ENCODE measurements at regions not wholly inside any gene's neighbourhood (a gene's known extent, or its start where the extent isn't known, plus 50 kb on each side); places are given as distances from the start of the nearest gene placed in this dataset.
"Not testable (repeated sequence)": the region's sequence is repeated elsewhere in the genome, so short reads cannot be mapped to it uniquely, and the experiment has no call there.

GRCh38 chr15:45810201-45810600 is 175.4 kb downstream of the SQOR start:
- Mint-ChIP-seq H3K27ac (no peak overlapping the region), H3K4me1 (no peaks in the 10 kb centered on the region), H3K27me3 (peaks cover 2 to 3% of the 10 kb centered on the region in 2 donors), H3K9me3 (peaks cover 0 to 6% (median 3%) of the 10 kb centered on the region in 8 donors), H3K36me3 (no peaks in the 10 kb centered on the region), H3K4me3 (no peak overlapping the region)
- H3K27ac ChIP-seq (ENCODE audit: low read depth, low read length) = no peak overlapping the region
- no peaks in the 10 kb centered on the region for H3K27me3 ChIP-seq (ENCODE audit: insufficient read depth, low read length)
- no peaks in the 10 kb centered on the region for H3K9me3 ChIP-seq (ENCODE audit: control insufficient read depth in 1 of 2, low read length in 2 of 2)
- ChIA-PET CTCF (ENCODE audit: partially characterized antibody) (no interaction called here), POLR2A (ENCODE audit: partially characterized antibody) (no interaction called here)
- no peak overlapping the region for H3K4me3 ChIP-seq (ENCODE audit: low read length in 2 of 2)
- H3K4me1 ChIP-seq (ENCODE audit: insufficient read depth, low read length) = no peaks in the 10 kb centered on the region
- H3K36me3 ChIP-seq (ENCODE audit: insufficient read depth, low read length) = no peaks in the 10 kb centered on the region
- no peak for DNase-seq
- intact Hi-C loops (cut with micrococcal nuclease) = no loop called here

- intact Hi-C loops (cut with micrococcal nuclease) = no loop called here
- CTCF ChIA-PET (ENCODE audit: partially characterized antibody) = no interaction called here
- H3K9me3 ChIP-seq (ENCODE audit: control insufficient read depth in 1 of 2, low read length in 2 of 2) = no peaks in the 10 kb centered on the region
- no peak overlapping the region for H3K4me3 ChIP-seq (ENCODE audit: low read length in 2 of 2)
- no peaks in the 10 kb centered on the region for H3K36me3 ChIP-seq (ENCODE audit: insufficient read depth, low read length)
- no peaks in the 10 kb centered on the region for H3K36me3 Mint-ChIP-seq
- no peak overlapping the region for H3K4me3 Mint-ChIP-seq
- no peaks in the 10 kb centered on the region for H3K4me1 Mint-ChIP-seq
- peaks cover 2 to 3% of the 10 kb centered on the region in 2 donors for H3K27me3 Mint-ChIP-seq
- no peaks in the 10 kb centered on the region for H3K4me1 ChIP-seq (ENCODE audit: insufficient read depth, low read length)
- no peaks in the 10 kb centered on the region for H3K27me3 ChIP-seq (ENCODE audit: insufficient read depth, low read length)
- no peak overlapping the region for H3K27ac Mint-ChIP-seq
- no peak overlapping the region for H3K27ac ChIP-seq (ENCODE audit: low read depth, low read length)
- POLR2A ChIA-PET (ENCODE audit: partially characterized antibody) = no interaction called here
- DNase-seq = no peak
- H3K9me3 Mint-ChIP-seq = peaks cover 0 to 17% (median 7%) of the 10 kb centered on the region in 8 donors
Measured at GRCh38 chr15:45812200-45812599, 177.4 kb downstream of the SQOR start.

DNA sequence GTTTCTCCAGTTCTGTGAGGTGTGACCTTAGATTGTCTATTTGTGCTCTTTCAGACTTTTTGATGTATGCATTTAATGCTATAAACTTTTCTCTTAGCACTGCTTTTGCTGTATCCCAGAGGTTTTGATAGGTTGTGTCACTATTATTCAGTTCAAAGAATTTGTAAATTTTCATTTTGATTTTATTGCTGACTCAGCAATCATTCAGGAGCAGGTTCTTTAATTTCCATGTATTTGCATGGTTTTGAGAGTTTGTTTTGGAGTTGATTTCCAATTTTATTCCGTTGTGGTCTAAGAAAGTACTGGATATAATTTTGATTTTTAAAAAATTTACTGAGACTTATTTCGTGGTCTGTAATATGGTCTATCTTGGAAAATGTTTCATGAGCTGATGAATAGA is 182.7 kb downstream of the SQOR start:
- H3K36me3 ChIP-seq (ENCODE audit: insufficient read depth, low read length); H3K4me3 ChIP-seq (ENCODE audit: low read length in 2 of 2); intact Hi-C loops (cut with micrococcal nuclease); H3K27ac Mint-ChIP-seq; H3K4me3 Mint-ChIP-seq; H3K27me3 Mint-ChIP-seq; H3K9me3 ChIP-seq (ENCODE audit: control insufficient read depth in 1 of 2, low read length in 2 of 2); H3K4me1 Mint-ChIP-seq; H3K36me3 Mint-ChIP-seq; H3K27me3 ChIP-seq (ENCODE audit: insufficient read depth, low read length); H3K4me1 ChIP-seq (ENCODE audit: insufficient read depth, low read length); POLR2A ChIA-PET (ENCODE audit: partially characterized antibody); CTCF ChIA-PET (ENCODE audit: partially characterized antibody); H3K27ac ChIP-seq (ENCODE audit: low read depth, low read length); DNase-seq: not testable (repeated sequence)
- peaks cover 0 to 30% (median 12%) of the 10 kb centered on the region in 8 donors for H3K9me3 Mint-ChIP-seq

- peaks cover 0 to 20% (median 9%) of the 10 kb centered on the region in 8 donors for H3K9me3 Mint-ChIP-seq
- Histone ChIP-seq H3K27ac (ENCODE audit: low read depth, low read length) (no peak overlapping the region), H3K9me3 (ENCODE audit: control insufficient read depth in 1 of 2, low read length in 2 of 2) (no peaks in the 10 kb centered on the region), H3K4me1 (ENCODE audit: insufficient read depth, low read length) (no peaks in the 10 kb centered on the region), H3K4me3 (ENCODE audit: low read length in 2 of 2) (no peak overlapping the region), H3K36me3 (ENCODE audit: insufficient read depth, low read length) (no peaks in the 10 kb centered on the region), H3K27me3 (ENCODE audit: insufficient read depth, low read length) (no peaks in the 10 kb centered on the region)
- DNase-seq = no peak
- ChIA-PET POLR2A (ENCODE audit: partially characterized antibody) (no interaction called here), CTCF (ENCODE audit: partially characterized antibody) (no interaction called here)
- no peak overlapping the region for H3K27ac Mint-ChIP-seq
- H3K4me1 Mint-ChIP-seq = no peaks in the 10 kb centered on the region
- intact Hi-C loops (cut with micrococcal nuclease) = no loop called here
- peaks cover 7 to 12% of the 10 kb centered on the region in 2 donors for H3K27me3 Mint-ChIP-seq
- no peaks in the 10 kb centered on the region for H3K36me3 Mint-ChIP-seq
- H3K4me3 Mint-ChIP-seq = no peak overlapping the region
Measured at GRCh38 chr15:45821390-45821789, 186.6 kb downstream of the SQOR start.

GRCh38 chr15:45822968-45823367 is 188.1 kb downstream of the SQOR start:
- H3K27me3 ChIP-seq (ENCODE audit: insufficient read depth, low read length); intact Hi-C loops (cut with micrococcal nuclease); CTCF ChIA-PET (ENCODE audit: partially characterized antibody); H3K27ac Mint-ChIP-seq; H3K4me3 Mint-ChIP-seq; H3K4me1 ChIP-seq (ENCODE audit: insufficient read depth, low read length); H3K36me3 ChIP-seq (ENCODE audit: insufficient read depth, low read length); H3K4me3 ChIP-seq (ENCODE audit: low read length in 2 of 2); H3K4me1 Mint-ChIP-seq; POLR2A ChIA-PET (ENCODE audit: partially characterized antibody); H3K36me3 Mint-ChIP-seq; H3K9me3 ChIP-seq (ENCODE audit: control insufficient read depth in 1 of 2, low read length in 2 of 2); H3K27ac ChIP-seq (ENCODE audit: low read depth, low read length); DNase-seq: not testable (repeated sequence)
- H3K9me3 Mint-ChIP-seq = peaks cover 0 to 11% (median 6%) of the 10 kb centered on the region in 8 donors
- H3K27me3 Mint-ChIP-seq = peaks cover 9 to 12% of the 10 kb centered on the region in 2 donors

- H3K27me3 ChIP-seq (ENCODE audit: insufficient read depth, low read length) = no peaks in the 10 kb centered on the region
- no peak overlapping the region for H3K27ac Mint-ChIP-seq
- H3K4me3 Mint-ChIP-seq = no peak overlapping the region
- H3K4me1 Mint-ChIP-seq = no peaks in the 10 kb centered on the region
- H3K27ac ChIP-seq (ENCODE audit: low read depth, low read length) = no peak overlapping the region
- ChIA-PET CTCF (ENCODE audit: partially characterized antibody) (no interaction called here), POLR2A (ENCODE audit: partially characterized antibody) (no interaction called here)
- no peak overlapping the region for H3K4me3 ChIP-seq (ENCODE audit: low read length in 2 of 2)
- no peaks in the 10 kb centered on the region for H3K36me3 ChIP-seq (ENCODE audit: insufficient read depth, low read length)
- peaks cover 3 to 6% of the 10 kb centered on the region in 2 donors for H3K27me3 Mint-ChIP-seq
- DNase-seq = no peak
- intact Hi-C loops (cut with micrococcal nuclease) = no loop called here
- H3K9me3 Mint-ChIP-seq = peaks cover 0 to 9% (median 4%) of the 10 kb centered on the region in 8 donors
- H3K4me1 ChIP-seq (ENCODE audit: insufficient read depth, low read length) = no peaks in the 10 kb centered on the region
- no peaks in the 10 kb centered on the region for H3K9me3 ChIP-seq (ENCODE audit: control insufficient read depth in 1 of 2, low read length in 2 of 2)
- no peaks in the 10 kb centered on the region for H3K36me3 Mint-ChIP-seq
Measured at GRCh38 chr15:45827275-45827674, 192.4 kb downstream of the SQOR start.

DNA sequence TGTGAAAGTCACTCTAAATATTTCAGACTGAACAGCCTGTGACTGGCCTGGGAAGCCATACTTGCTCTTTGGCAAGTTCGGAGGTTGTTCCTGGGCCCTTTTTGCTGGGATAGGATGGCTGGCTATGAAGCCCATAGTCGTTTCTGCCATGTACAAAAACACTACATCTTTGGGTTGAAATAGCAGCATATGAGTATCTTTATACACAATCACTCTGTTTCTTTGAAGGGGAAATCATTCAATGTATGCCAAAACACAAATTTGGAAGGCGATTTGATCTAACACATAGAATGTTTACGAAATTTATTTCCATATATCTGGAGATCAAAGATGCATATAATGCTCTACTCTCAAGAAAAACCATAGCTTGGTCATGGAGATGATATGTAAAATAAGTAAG is 192.9 kb downstream of the SQOR start:
- ChIA-PET POLR2A (ENCODE audit: partially characterized antibody) (no interaction called here), CTCF (ENCODE audit: partially characterized antibody) (no interaction called here)
- H3K4me1 Mint-ChIP-seq = no peaks in the 10 kb centered on the region
- no peak overlapping the region for H3K4me3 Mint-ChIP-seq
- Histone ChIP-seq H3K9me3 (ENCODE audit: control insufficient read depth in 1 of 2, low read length in 2 of 2) (no peaks in the 10 kb centered on the region), H3K27ac (ENCODE audit: low read depth, low read length) (no peak overlapping the region), H3K36me3 (ENCODE audit: insufficient read depth, low read length) (no peaks in the 10 kb centered on the region), H3K4me1 (ENCODE audit: insufficient read depth, low read length) (no peaks in the 10 kb centered on the region), H3K4me3 (ENCODE audit: low read length in 2 of 2) (no peak overlapping the region), H3K27me3 (ENCODE audit: insufficient read depth, low read length) (no peaks in the 10 kb centered on the region)
- H3K27ac Mint-ChIP-seq = no peak overlapping the region
- no peaks in the 10 kb centered on the region for H3K36me3 Mint-ChIP-seq
- DNase-seq = no peak
- peaks cover 3 to 5% of the 10 kb centered on the region in 2 donors for H3K27me3 Mint-ChIP-seq
- peaks cover 0 to 10% (median 1%) of the 10 kb centered on the region in 8 donors for H3K9me3 Mint-ChIP-seq
- intact Hi-C loops (cut with micrococcal nuclease) = no loop called here
